ENCODE measurements at regions not wholly inside any gene's neighbourhood (a gene's known extent, or its start where the extent isn't known, plus 50 kb on each side); places are given as distances from the start of the nearest gene placed in this dataset.

- TF ChIP-seq SUZ12 (IDR thresholded peaks at IDR 0.05; ENCODE audit: extremely low read depth, insufficient read depth, insufficient read length), result no peak
- no peak for TF ChIP-seq ZNF274 (IDR thresholded peaks at IDR 0.05; ENCODE audit: low read depth, low read length)
- no peak for TF ChIP-seq YY1 (IDR thresholded peaks at IDR 0.05; ENCODE audit: insufficient read depth, insufficient read length)
Observed at GRCh38 chr14:96624661-96625425, 122.7 kb downstream of the PAPOLA start.
